Activated CD4-positive, alpha-beta T cell treated with anti-CD3 and anti-CD28 coated beads, Interleukin-2, amount 10 ng/mL, durations not matched to agents 7 days and 5 days (primary cell): ENCODE measurements at regions not wholly inside any gene's neighbourhood (a gene's known extent, or its start where the extent isn't known, plus 50 kb on each side); places are given as distances from the start of the nearest gene placed in this dataset.

Experiments
- CTCF ChIA-PET: fragments of 350-600 bp; sonication (Branson Sonifier 250); formaldehyde crosslinking; loops from one replicate; lab custom pipeline; 2021; ENCODE audit warnings: antibody characterized with exemption; lab: Charles Lee
- POLR2A ChIA-PET: fragments of 350-600 bp; sonication (Branson Sonifier 250); formaldehyde crosslinking; loops from one replicate; lab custom pipeline; 2021; ENCODE audit warnings: antibody characterized with exemption; lab: Charles Lee
- DNase-seq: peaks from one replicate; pipeline ENCODE4 v3.0.0-alpha.2; 2020
- H3K27ac Mint-ChIP-seq: one replicate; pipeline ENCODE4 v1.8.0; 2021; ENCODE audit warnings: mild to moderate bottlenecking, moderate library complexity, mixed read lengths
- H3K27me3 Mint-ChIP-seq: one replicate; pipeline ENCODE4 v1.8.0; 2021; ENCODE audit warnings: mixed read lengths
- H3K36me3 Mint-ChIP-seq: one replicate; pipeline ENCODE4 v1.8.0; 2021; ENCODE audit warnings: low read depth, mixed read lengths
- H3K4me1 Mint-ChIP-seq: one replicate; pipeline ENCODE4 v1.8.0; 2021; ENCODE audit warnings: mixed read lengths
- H3K4me3 Mint-ChIP-seq: one replicate; pipeline ENCODE4 v1.8.0; 2021; ENCODE audit warnings: mild to moderate bottlenecking, moderate library complexity, mixed read lengths
- H3K9me3 Mint-ChIP-seq: one replicate; pipeline ENCODE4 v1.8.0; 2021; ENCODE audit warnings: mixed read lengths

DNA sequence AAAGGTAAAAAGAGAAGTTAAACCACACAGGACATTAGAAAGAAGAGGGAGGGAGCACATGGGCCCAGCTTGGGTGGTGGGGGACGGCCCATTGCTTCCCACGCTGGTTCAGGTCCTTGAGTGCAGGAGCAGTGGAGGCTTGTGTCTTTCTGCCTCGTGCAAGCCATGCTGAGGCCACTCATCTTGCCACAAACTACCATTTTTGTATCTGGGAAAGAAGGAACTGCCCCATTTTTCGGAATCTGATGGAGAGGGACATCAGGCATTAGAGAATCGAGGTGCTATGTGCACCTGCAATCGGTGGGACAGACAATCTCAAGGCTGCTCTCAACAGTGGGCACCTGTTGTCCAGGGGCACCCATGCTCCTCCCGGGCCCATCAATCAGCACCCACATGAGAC, 234.5 kb downstream of the KLF13 start:
- DNase-seq: no peak
- peaks cover under 1% of the 10 kb centered on the region for H3K9me3 Mint-ChIP-seq
- ChIA-PET POLR2A (no interaction called here), CTCF (no interaction called here)
- H3K27ac Mint-ChIP-seq: no peak overlapping the region
- no peaks in the 10 kb centered on the region for H3K27me3 Mint-ChIP-seq
- no peaks in the 10 kb centered on the region for H3K4me1 Mint-ChIP-seq
- no peak overlapping the region for H3K4me3 Mint-ChIP-seq
- H3K36me3 Mint-ChIP-seq: no peaks in the 10 kb centered on the region

DNA sequence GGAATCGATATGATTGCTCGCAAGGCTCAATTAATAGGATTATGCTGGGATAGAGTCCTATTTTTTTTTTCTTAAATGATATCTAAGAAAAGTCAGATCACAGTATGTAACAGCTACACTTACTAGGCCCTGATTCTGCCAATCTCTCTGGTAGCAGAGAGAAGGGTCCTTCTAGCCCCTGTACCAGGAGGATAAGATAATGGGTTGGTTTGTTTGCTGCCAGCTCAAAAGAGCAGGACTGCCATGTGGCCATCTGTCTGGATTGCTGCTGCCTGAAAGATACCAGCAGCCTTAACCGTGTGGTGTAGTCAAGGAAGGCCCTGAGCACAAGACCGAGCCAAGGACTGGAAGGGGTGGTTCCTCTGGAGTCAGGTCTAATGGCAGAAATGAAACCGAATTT, 236.4 kb downstream of the KLF13 start:
- no peaks in the 10 kb centered on the region for H3K4me1 Mint-ChIP-seq
- H3K27me3 Mint-ChIP-seq: no peaks in the 10 kb centered on the region
- peaks cover 5% of the 10 kb centered on the region for H3K9me3 Mint-ChIP-seq
- H3K27ac Mint-ChIP-seq: no peak overlapping the region
- no peak overlapping the region for H3K4me3 Mint-ChIP-seq
- no peaks in the 10 kb centered on the region for H3K36me3 Mint-ChIP-seq
- ChIA-PET POLR2A (no interaction called here), CTCF (no interaction called here)
- DNase-seq: no peak

DNA sequence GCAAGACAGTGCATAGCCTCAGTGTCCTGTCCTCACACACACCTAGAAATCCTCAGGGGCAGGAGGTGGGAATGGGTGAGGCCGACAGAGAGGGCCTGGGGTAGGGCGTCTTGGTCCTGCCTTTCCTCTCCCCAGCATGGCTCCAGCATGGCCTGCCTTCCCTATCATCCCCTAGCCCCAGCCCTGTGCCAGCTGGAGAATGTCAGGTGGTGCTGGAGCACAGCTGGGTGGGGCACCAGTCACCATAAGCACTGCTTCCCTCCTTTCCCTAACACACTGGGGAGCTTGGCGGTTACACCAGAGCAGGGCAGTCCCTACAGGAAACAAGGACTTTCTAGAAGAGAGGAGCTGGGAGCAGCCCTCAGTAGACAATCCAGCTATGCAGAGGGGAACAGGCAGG, 236.8 kb downstream of the KLF13 start:
- H3K27me3 Mint-ChIP-seq: no peaks in the 10 kb centered on the region
- POLR2A ChIA-PET: no interaction called here
- peaks cover 9% of the 10 kb centered on the region for H3K9me3 Mint-ChIP-seq
- H3K27ac Mint-ChIP-seq: no peak overlapping the region
- H3K36me3 Mint-ChIP-seq: no peaks in the 10 kb centered on the region
- no peak overlapping the region for H3K4me3 Mint-ChIP-seq
- CTCF ChIA-PET: no interaction called here
- no peaks in the 10 kb centered on the region for H3K4me1 Mint-ChIP-seq
- DNase-seq: no peak

DNA sequence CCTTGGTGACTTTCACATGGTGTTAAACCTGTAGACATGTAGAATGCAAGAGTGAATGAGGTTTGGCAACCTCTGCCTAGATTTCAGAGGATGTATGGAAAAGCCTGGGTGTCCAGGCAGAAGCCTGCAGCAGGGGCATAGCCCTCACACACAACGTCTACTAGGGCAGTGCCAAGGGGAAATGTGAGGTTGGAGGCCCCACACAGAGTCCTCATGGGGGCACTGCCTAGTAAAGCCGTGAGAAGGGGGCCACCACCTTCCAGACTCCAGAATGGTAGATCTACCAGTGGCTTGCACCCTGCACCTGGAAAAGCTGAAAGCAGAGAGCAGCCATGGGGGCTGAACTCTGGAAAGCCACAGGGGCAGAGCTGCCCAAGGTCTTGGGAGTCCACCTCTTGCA, 241.2 kb downstream of the KLF13 start:
- Mint-ChIP-seq H3K9me3 (peaks cover 9% of the 10 kb centered on the region), H3K27ac (no peak overlapping the region), H3K4me1 (no peaks in the 10 kb centered on the region), H3K27me3 (peaks cover 6% of the 10 kb centered on the region), H3K36me3 (no peaks in the 10 kb centered on the region), H3K4me3 (no peak overlapping the region)
- CTCF ChIA-PET: no interaction called here
- DNase-seq: no peak
- POLR2A ChIA-PET: no interaction called here

DNA sequence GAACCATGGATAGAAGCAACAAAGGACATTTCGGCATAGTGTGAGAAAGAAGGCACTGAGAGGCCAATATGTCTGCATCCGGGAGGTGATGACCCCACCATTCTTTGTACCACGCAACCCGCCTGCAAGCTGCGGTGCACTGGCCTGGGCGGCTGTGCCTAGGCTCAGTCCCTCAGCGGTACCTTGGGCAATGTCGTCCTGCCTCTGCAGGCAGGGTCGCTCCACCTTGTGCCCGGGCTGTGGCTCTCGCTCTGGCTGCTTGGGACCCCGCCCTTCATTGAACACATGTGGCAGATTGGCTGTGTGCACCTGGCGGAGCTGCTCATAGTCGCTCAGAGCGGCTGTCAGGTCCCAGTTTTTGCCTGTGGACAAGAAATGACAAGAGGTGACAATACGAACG, 243.2 kb downstream of the KLF13 start:
- no peak overlapping the region for H3K4me3 Mint-ChIP-seq
- H3K4me1 Mint-ChIP-seq: no peaks in the 10 kb centered on the region
- peaks cover 9% of the 10 kb centered on the region for H3K9me3 Mint-ChIP-seq
- no peak for DNase-seq
- CTCF ChIA-PET: no interaction called here
- peaks cover 9% of the 10 kb centered on the region for H3K27me3 Mint-ChIP-seq
- no peak overlapping the region for H3K27ac Mint-ChIP-seq
- no peaks in the 10 kb centered on the region for H3K36me3 Mint-ChIP-seq
- POLR2A ChIA-PET: no interaction called here

DNA sequence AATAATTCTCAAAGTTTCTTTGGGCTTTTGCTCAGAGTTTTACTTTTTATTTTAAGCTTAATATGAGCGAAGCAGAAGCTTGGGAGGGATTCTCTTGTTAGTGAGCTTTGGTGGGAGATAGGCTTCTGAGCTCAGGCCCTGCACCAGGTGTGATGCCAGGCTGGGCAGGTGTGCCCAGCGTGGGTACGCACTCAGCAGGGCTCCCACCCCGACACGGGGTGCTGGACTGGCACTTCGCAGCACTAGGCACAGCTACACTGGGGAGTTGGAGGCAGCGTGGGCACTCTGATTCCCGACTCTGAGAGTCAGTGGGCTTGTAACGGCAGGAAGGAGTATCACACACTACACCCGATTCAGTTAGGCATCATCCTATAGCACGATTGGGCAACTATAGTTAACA, 244.0 kb downstream of the KLF13 start:
- no peak overlapping the region for H3K27ac Mint-ChIP-seq
- POLR2A ChIA-PET: no interaction called here
- H3K27me3 Mint-ChIP-seq: peaks cover 9% of the 10 kb centered on the region
- H3K36me3 Mint-ChIP-seq: no peaks in the 10 kb centered on the region
- CTCF ChIA-PET: no interaction called here
- H3K9me3 Mint-ChIP-seq: peaks cover 9% of the 10 kb centered on the region
- no peak overlapping the region for H3K4me3 Mint-ChIP-seq
- DNase-seq: no peak
- H3K4me1 Mint-ChIP-seq: no peaks in the 10 kb centered on the region

DNA sequence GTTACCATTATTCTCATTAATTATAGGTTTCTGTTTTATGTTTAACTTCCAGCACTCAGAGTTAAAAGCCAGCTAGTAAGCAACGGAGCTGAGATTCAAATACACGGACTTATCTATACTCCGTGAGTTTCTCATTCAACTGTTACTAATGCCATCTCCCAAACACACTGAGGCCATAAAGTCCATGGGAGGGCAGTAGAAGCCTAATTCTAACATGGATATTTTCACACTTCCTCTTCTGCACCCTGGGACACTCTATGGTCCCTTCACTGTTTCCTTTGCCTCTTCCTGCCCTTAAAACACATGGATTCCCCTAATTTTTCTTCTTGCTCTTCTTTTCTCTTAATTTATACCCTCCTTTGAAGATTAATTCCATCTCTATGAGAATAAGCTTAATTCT, 245.0 kb downstream of the KLF13 start:
- ChIA-PET POLR2A (no interaction called here), CTCF (no interaction called here)
- Mint-ChIP-seq H3K4me3 (no peak overlapping the region), H3K27me3 (peaks cover 12% of the 10 kb centered on the region), H3K4me1 (no peaks in the 10 kb centered on the region), H3K9me3 (peaks cover 7% of the 10 kb centered on the region), H3K36me3 (no peaks in the 10 kb centered on the region), H3K27ac (no peak overlapping the region)
- no peak for DNase-seq

DNA sequence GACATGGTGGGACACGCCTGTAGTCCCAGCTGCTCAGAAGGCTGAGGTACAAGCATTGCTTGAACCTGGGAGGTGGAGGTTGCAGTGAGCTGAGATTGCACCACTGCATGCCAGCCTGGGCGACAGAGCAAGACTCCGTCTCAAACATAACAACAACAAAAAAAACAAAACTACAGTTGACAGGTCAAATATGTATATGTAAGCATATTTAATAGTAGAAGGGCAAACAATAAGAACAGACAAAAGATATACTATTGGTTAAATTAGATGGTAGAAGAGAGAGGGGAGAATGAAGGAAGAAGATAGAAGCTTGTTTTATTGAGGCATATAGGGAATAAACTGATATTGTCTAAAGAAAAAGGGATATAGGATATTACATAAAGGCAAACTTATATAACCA, 247.1 kb downstream of the KLF13 start:
- no peak for DNase-seq
- Mint-ChIP-seq H3K9me3 (no peaks in the 10 kb centered on the region), H3K27me3 (peaks cover 19% of the 10 kb centered on the region), H3K27ac (no peak overlapping the region), H3K36me3 (no peaks in the 10 kb centered on the region), H3K4me1 (no peaks in the 10 kb centered on the region), H3K4me3 (no peak overlapping the region)
- ChIA-PET CTCF (no interaction called here), POLR2A (no interaction called here)

DNA sequence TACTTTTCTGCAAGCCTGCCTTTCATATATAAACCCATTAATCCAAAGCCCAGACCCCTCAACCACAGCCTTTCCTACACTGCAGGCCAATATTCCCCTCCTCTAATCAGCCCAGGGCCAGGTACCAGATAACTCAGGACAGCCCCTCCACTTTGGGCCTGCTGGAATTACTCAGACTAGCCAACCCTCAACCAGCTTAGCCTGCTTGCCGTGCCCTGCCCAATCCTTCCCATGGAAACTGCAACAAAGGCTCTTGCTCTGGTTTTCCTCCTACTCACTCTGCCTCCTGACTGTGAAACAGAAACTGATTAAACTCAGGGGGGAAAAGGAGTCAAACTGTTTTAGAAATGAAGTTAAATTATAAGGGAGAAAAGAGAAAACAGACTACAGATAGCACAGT, 248.1 kb downstream of the KLF13 start:
- no peak for DNase-seq
- no peaks in the 10 kb centered on the region for H3K36me3 Mint-ChIP-seq
- H3K4me3 Mint-ChIP-seq: no peak overlapping the region
- H3K27ac Mint-ChIP-seq: no peak overlapping the region
- ChIA-PET CTCF (no interaction called here), POLR2A (no interaction called here)
- peaks cover 19% of the 10 kb centered on the region for H3K27me3 Mint-ChIP-seq
- H3K4me1 Mint-ChIP-seq: no peaks in the 10 kb centered on the region
- no peaks in the 10 kb centered on the region for H3K9me3 Mint-ChIP-seq

DNA sequence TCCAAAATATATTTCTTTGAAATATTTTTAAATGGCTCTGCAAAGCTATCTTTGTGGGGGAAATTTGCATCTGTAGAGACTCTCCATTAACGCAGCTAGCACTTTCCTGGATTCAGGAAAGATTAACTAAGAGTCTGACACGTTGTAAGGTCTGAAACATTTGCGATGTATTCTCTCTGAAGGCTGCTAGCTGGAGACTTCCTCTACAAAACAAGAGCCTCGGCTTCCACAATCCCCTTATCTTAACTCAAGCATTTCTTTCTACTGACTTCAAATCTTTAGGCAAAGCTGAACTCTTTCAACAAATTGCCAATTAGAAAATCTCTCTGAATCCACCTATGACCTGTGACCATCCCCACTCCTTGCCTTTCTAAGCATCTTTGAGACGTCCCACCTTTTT, 250.5 kb downstream of the KLF13 start:
- H3K4me1 Mint-ChIP-seq: no peaks in the 10 kb centered on the region
- no peak overlapping the region for H3K27ac Mint-ChIP-seq

DNA sequence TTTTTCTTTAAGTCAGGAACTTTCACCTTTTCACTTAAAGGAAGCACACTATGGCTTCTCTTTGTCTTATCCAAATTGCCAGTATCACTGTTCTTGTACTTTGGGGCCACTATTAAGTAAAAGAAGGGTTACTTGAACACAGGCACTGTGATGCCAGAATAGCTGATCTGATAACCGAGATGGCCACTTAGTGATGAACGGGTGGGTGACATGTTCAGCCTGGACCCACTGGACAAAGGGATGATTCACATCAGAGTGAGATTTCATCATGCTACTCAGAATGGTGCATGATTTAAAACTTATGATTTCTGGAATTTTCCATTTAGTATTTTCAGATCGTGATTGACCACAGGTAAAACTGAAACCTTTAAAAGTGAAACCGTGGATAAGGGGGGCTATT, 252.6 kb downstream of the KLF13 start:
- Mint-ChIP-seq H3K36me3 (no peaks in the 10 kb centered on the region), H3K27ac (no peak overlapping the region), H3K9me3 (peaks cover 11% of the 10 kb centered on the region), H3K27me3 (peaks cover 10% of the 10 kb centered on the region), H3K4me1 (no peaks in the 10 kb centered on the region), H3K4me3 (no peak overlapping the region)
- ChIA-PET CTCF (no interaction called here), POLR2A (no interaction called here)
- DNase-seq: no peak

More for the DNA sequence above, 250.5 kb downstream of the KLF13 start:
- POLR2A ChIA-PET: no interaction called here
- Mint-ChIP-seq H3K4me3 (no peak overlapping the region), H3K27me3 (peaks cover 15% of the 10 kb centered on the region), H3K36me3 (no peaks in the 10 kb centered on the region), H3K9me3 (peaks cover 4% of the 10 kb centered on the region)
- CTCF ChIA-PET: no interaction called here
- DNase-seq: no peak

DNA sequence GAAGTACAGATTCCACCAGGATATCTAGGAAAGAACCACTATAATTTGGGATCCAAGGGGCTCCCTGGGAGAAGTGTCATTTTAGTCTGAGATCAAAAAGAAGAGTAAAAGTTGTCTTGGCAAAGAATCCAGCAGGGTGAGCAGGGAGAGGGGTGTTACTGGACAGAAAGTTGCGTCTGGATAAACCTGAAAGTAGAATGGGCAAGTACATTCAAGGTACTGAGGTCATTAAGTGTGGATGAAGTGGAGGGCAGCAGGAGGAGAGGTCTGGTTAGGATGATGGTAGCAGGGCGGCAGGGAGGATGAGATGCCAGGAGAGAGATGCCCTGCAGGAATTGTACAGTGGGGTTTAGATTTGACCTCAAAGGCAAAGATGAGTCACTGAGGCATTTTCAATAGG, 253.3 kb downstream of the KLF13 start:
- Mint-ChIP-seq H3K36me3 (no peaks in the 10 kb centered on the region), H3K4me1 (no peaks in the 10 kb centered on the region), H3K9me3 (peaks cover 11% of the 10 kb centered on the region), H3K4me3 (no peak overlapping the region), H3K27ac (no peak overlapping the region), H3K27me3 (peaks cover 10% of the 10 kb centered on the region)
- CTCF ChIA-PET: no interaction called here
- DNase-seq: no peak
- POLR2A ChIA-PET: no interaction called here

DNA sequence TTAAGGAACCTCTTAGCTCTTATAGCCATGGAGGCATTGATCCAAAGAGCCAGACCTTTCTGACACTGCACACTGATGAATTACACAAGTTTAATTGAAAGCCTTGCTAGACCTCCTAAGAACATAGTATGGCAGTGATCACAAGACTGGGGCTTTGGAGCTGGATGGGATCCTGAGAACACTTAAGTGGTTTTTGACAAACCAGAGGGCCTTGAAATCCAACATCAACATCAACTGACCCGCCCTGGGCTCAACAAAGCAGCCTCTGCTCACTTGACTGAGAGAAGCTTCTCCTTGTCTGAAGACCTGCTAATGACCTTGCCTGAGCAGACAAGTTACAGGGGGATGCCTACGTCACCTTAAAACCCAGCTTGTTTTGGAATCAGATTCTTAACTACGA, 257.6 kb downstream of the KLF13 start:
- Mint-ChIP-seq H3K4me3 (no peak overlapping the region), H3K27ac (no peak overlapping the region), H3K27me3 (no peaks in the 10 kb centered on the region), H3K36me3 (no peaks in the 10 kb centered on the region), H3K4me1 (no peaks in the 10 kb centered on the region), H3K9me3 (peaks cover 11% of the 10 kb centered on the region)
- CTCF ChIA-PET: interaction anchor here (0.8 kb wide), 1 partner anchor 12 kb away, joined by 6 read pairs; no protein-coding TSS in a partner anchor
- POLR2A ChIA-PET: no interaction called here
- no peak for DNase-seq

DNA sequence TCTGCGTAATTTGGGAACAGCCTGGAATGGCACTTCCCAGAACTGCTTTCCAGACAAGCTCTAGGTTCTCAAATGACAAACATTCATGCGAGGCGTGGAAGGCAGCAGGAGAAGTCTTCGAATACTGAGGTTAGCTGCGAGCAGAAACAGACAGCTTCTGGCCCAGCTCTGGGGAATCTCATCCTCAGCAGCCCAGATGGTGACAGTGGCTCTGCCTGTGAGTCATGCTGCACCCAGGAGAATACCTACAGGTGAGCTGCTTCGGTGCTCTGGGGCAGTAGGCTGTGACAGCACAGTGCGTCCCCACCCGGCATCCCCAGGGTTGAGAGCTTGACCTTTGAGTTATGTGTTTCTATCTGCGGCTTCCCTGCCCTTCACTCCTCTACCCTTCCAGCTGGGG, 258.6 kb downstream of the KLF13 start:
- Mint-ChIP-seq H3K27ac (no peak overlapping the region), H3K36me3 (no peaks in the 10 kb centered on the region), H3K9me3 (peaks cover 11% of the 10 kb centered on the region), H3K27me3 (no peaks in the 10 kb centered on the region), H3K4me3 (no peak overlapping the region), H3K4me1 (no peaks in the 10 kb centered on the region)
- CTCF ChIA-PET: interaction anchor here (0.8 kb wide), 1 partner anchor 10 kb away, joined by 3 read pairs; no protein-coding TSS in a partner anchor
- no peak for DNase-seq
- POLR2A ChIA-PET: no interaction called here
